ENCODE measurements at regions not wholly inside any gene's neighbourhood (a gene's known extent, or its start where the extent isn't known, plus 50 kb on each side); places are given as distances from the start of the nearest gene placed in this dataset.

DNA sequence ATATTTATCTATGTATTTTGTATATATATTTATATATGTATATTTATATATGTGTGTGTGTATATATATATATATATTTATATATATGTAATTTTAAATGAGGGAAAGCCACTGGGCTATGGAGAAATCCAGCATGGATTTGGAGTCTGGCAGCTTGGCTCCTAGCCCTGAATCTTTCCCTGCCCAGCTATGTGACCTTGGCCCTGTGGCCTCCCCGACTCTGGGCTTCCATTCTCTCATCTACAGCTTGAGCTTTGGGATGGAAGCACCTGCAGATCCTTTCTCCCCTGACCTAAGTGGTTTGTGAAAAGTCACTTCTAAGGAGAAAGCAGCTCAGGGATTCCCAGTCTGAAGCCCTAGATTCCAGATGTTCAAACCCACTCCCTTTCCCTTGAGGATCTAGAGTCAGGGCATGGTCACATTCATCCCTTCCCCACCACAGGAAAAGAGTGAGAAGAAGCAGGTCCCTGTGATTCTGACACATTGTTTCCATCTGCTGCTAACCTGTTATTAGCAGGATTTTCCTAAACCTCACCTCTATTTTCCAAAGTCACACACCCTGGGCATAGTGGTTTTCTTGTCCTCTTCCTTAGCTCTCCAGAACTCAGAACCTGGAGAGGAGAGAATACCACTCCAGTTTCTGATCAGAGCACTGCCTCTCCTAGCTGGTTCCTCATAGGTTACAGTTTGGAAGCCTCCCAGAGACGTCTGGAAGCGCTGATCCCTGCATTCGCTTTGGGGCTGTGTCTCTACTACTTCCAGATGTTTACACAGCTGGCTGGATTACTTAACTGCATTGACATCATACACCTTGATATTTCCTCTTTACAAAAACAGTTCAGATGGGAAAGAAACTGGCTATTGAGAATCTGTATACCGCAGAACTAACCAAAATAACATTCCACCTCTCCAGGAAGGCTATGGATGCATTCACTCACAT, 327.5 kb upstream of the ZMIZ1 start:
- no peak overlapping the region for H3K4me3 ChIP-seq
- no peaks in the 10 kb centered on the region for H3K36me3 ChIP-seq (ENCODE audit: control insufficient read depth in 4 of 4, insufficient read depth in 4 of 4, low read length in 4 of 4)
- no peaks in the 10 kb centered on the region for H3K9me3 ChIP-seq (ENCODE audit: control insufficient read depth in 4 of 4, insufficient read depth in 3 of 4, low read length in 3 of 4)
- no peaks in the 10 kb centered on the region for H3K27me3 ChIP-seq (ENCODE audit: control insufficient read depth in 3 of 3, insufficient read depth in 3 of 3, low read length in 2 of 3)
- H3K4me1 ChIP-seq (ENCODE audit: control insufficient read depth in 5 of 5, insufficient read depth in 5 of 5, low read length in 5 of 5), result peaks cover 0 to 12% (median 3%) of the 10 kb centered on the region in 5 donors
- DNase-seq (no peak), ATAC-seq (ENCODE audit: insufficient read depth, low FRiP score) (no peak)
- TF ChIP-seq, protein P1, sequence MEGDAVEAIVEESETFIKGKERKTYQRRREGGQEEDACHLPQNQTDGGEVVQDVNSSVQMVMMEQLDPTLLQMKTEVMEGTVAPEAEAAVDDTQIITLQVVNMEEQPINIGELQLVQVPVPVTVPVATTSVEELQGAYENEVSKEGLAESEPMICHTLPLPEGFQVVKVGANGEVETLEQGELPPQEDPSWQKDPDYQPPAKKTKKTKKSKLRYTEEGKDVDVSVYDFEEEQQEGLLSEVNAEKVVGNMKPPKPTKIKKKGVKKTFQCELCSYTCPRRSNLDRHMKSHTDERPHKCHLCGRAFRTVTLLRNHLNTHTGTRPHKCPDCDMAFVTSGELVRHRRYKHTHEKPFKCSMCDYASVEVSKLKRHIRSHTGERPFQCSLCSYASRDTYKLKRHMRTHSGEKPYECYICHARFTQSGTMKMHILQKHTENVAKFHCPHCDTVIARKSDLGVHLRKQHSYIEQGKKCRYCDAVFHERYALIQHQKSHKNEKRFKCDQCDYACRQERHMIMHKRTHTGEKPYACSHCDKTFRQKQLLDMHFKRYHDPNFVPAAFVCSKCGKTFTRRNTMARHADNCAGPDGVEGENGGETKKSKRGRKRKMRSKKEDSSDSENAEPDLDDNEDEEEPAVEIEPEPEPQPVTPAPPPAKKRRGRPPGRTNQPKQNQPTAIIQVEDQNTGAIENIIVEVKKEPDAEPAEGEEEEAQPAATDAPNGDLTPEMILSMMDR (IDR thresholded peaks at IDR 0.05; ENCODE audit: control extremely low read depth, extremely low read depth), result no peak
- WGBS, 2 donors, result 44 to 46% methylated on average over 5 of the region's 5 CpGs
- H3K27ac ChIP-seq (ENCODE audit: low read depth in 1 of 2, low read length in 1 of 2), result no peak overlapping the region
- H3K9ac ChIP-seq (ENCODE audit: insufficient read depth in 1 of 2, low read length in 2 of 2), result no peak overlapping the region

GRCh38 chr10:78742406-78742729, 326.4 kb upstream of the ZMIZ1 start:
- no peak overlapping the region for H3K9ac ChIP-seq (ENCODE audit: insufficient read depth in 1 of 2, low read length in 2 of 2)
- no peaks in the 10 kb centered on the region for H3K9me3 ChIP-seq (ENCODE audit: control insufficient read depth in 4 of 4, insufficient read depth in 3 of 4, low read length in 3 of 4)
- no peaks in the 10 kb centered on the region for H3K36me3 ChIP-seq (ENCODE audit: control insufficient read depth in 4 of 4, insufficient read depth in 4 of 4, low read length in 4 of 4)
- TF ChIP-seq, protein P1 (IDR thresholded peaks at IDR 0.05; ENCODE audit: control extremely low read depth, extremely low read depth), result no peak
- ATAC-seq (ENCODE audit: insufficient read depth, low FRiP score), result no peak
- H3K27ac ChIP-seq (ENCODE audit: low read depth in 1 of 2, low read length in 1 of 2), result peak overlapping the region in 1 of 2 donors; percentile 55
- peaks cover 0 to 12% (median 3%) of the 10 kb centered on the region in 5 donors for H3K4me1 ChIP-seq (ENCODE audit: control insufficient read depth in 5 of 5, insufficient read depth in 5 of 5, low read length in 5 of 5)
- H3K4me3 ChIP-seq, result no peak overlapping the region
- 96 to 98% methylated on average over 5 of the region's 5 CpGs for WGBS, 2 donors
- no peaks in the 10 kb centered on the region for H3K27me3 ChIP-seq (ENCODE audit: control insufficient read depth in 3 of 3, insufficient read depth in 3 of 3, low read length in 2 of 3)
- DNase-seq, result no peak

DNA sequence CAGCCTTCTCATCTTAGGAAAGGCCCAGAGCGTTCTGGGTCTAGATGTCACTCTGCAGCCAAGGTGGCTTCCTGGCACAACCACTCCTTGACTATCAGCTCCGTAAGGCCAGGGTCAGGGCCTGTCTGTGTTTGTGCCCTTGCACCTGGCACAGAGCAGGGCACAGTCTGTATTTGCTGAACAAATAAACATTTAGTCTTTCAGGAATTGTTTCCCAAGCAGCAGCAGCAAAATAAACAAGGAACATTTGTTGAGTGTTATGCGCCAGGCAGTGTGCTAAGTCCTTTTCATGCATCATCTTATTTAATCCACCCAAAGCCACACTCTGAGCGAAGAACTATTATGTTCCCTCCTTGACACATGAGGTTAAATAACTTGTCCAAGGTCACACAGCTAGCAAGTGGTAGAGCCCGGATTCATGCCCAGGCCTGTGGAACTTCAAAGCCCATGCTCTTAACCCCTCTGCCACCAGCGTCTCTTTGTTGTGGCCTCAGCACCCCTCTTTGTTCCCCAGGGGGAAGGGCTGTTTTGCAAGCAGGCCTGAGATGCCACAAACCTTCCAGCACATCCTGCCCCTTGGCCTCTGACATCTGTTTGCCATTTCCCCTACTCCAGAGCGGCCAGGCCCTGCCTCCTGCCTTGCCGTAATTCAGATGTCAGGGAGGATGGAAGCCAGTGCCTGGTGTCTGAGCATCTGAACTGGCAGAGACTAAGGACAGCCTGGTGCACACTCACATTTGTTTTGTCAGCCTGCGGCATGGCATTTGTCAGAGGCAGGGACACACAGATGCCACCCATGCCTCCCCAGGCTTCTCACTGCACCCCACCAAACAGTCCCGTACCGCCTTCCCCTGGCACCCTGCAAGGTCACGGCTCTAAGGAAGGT, 325.8 kb upstream of the ZMIZ1 start:
- H3K36me3 ChIP-seq (ENCODE audit: control insufficient read depth in 4 of 4, insufficient read depth in 4 of 4, low read length in 4 of 4), result no peaks in the 10 kb centered on the region
- H3K27ac ChIP-seq (ENCODE audit: low read depth in 1 of 2, low read length in 1 of 2), result no peak overlapping the region
- H3K9ac ChIP-seq (ENCODE audit: insufficient read depth in 1 of 2, low read length in 2 of 2), result no peak overlapping the region
- 44 to 72% methylated on average over 12 of the region's 12 CpGs for WGBS, 2 donors
- no peaks in the 10 kb centered on the region for H3K27me3 ChIP-seq (ENCODE audit: control insufficient read depth in 3 of 3, insufficient read depth in 3 of 3, low read length in 2 of 3)
- TF ChIP-seq, protein P1 (IDR thresholded peaks at IDR 0.05; ENCODE audit: control extremely low read depth, extremely low read depth), result no peak
- no peak overlapping the region for H3K4me3 ChIP-seq
- no peak for ATAC-seq (ENCODE audit: insufficient read depth, low FRiP score)
- no peaks in the 10 kb centered on the region for H3K9me3 ChIP-seq (ENCODE audit: control insufficient read depth in 4 of 4, insufficient read depth in 3 of 4, low read length in 3 of 4)
- peaks cover 0 to 12% (median 3%) of the 10 kb centered on the region in 5 donors for H3K4me1 ChIP-seq (ENCODE audit: control insufficient read depth in 5 of 5, insufficient read depth in 5 of 5, low read length in 5 of 5)
- peak in 2 of 3 donors; percentile 42 to 45 for DNase-seq

All from lung (tissue), 11 donors.